Smooth muscle cell (in vitro differentiated cells): ENCODE measurements at regions not wholly inside any gene's neighbourhood (a gene's known extent, or its start where the extent isn't known, plus 50 kb on each side); places are given as distances from the start of the nearest gene placed in this dataset.

Experiments used
- DNase-seq: peaks from one replicate; lab custom pipeline; 2025; ENCODE audit not compliant: unreplicated experiment; lab: John Stamatoyannopoulos, UW
- H2AFZ ChIP-seq: fragments of 200-600 bp; sonication (generic); 2 replicates; pipeline ENCODE4 v1.6.0; 2016; ENCODE audit warnings: antibody characterized with exemption, low read depth, mild to moderate bottlenecking
- H3F3A ChIP-seq: fragments of 200-600 bp; sonication (generic); 2 replicates; pipeline ENCODE4 v1.6.0; 2017; ENCODE audit warnings: antibody characterized with exemption, low read depth
- H3K27ac ChIP-seq: fragments of 200-600 bp; sonication (generic); 2 replicates; pipeline ENCODE4 v1.5.1; 2016; ENCODE audit warnings: low read depth, mild to moderate bottlenecking
- H3K27me3 ChIP-seq: fragments of 200-600 bp; sonication (generic); 2 replicates; pipeline ENCODE4 v1.6.1; 2016; ENCODE audit warnings: low read depth, mild to moderate bottlenecking
- H3K36me3 ChIP-seq: fragments of 200-600 bp; sonication (generic); 2 replicates; pipeline ENCODE4 v1.5.1; 2016; ENCODE audit warnings: low read depth
- H3K4me1 ChIP-seq: fragments of 200-600 bp; sonication (generic); 2 replicates; pipeline ENCODE4 v1.5.1; 2016; ENCODE audit warnings: low read depth
- H3K4me2 ChIP-seq: fragments of 200-600 bp; sonication (generic); 2 replicates; pipeline ENCODE4 v1.6.0; 2016; ENCODE audit warnings: mild to moderate bottlenecking
- H3K4me3 ChIP-seq: fragments of 200-600 bp; sonication (generic); 2 replicates; pipeline ENCODE4 v1.5.1; 2016; ENCODE audit warnings: mild to moderate bottlenecking
- H3K79me2 ChIP-seq: fragments of 200-600 bp; sonication (generic); 2 replicates; pipeline ENCODE4 v1.6.0; 2016; ENCODE audit warnings: low read depth, mild to moderate bottlenecking
- H3K9ac ChIP-seq: fragments of 200-600 bp; sonication (generic); 2 replicates; pipeline ENCODE4 v1.6.0; 2016; ENCODE audit warnings: low read depth
- H3K9me3 ChIP-seq: fragments of 200-600 bp; sonication (generic); replicated peaks from 2 replicates; pipeline ENCODE4 v1.5.1; 2016; ENCODE audit warnings: low read depth
- H4K20me1 ChIP-seq: fragments of 200-600 bp; sonication (generic); 2 replicates; pipeline ENCODE4 v1.6.0; 2016; ENCODE audit warnings: low read depth
- CTCF ChIP-seq: fragments of 200-600 bp; sonication (generic); IDR thresholded peaks from 2 replicates; pipeline ENCODE4 v1.5.1; 2017; ENCODE audit warnings: borderline replicate concordance, mild to moderate bottlenecking, antibody characterized with exemption; ENCODE audit not compliant: insufficient read depth, poor library complexity, severe bottlenecking
- WGBS: methylation state at CpG from one replicate; pipeline ENCODE4 v1.1.7; 2016; ENCODE audit warnings: low lambda C conversion rate; 5-methylcytosine and 5-hydroxymethylcytosine counted together

- no peak overlapping the region for H3K4me2 ChIP-seq
- peak; percentile 10 for TF ChIP-seq CTCF
- no peaks in the 10 kb centered on the region for H3K36me3 ChIP-seq
Measured at GRCh38 chrX:131802836-131803626, 220.1 kb upstream of the STK26 start.

GRCh38 chrX:131812847-131813825 is 210.0 kb upstream of the STK26 start:
- H3K9me3 ChIP-seq: no peaks in the 10 kb centered on the region
- H3K9ac ChIP-seq: no peak overlapping the region
- no peak overlapping the region for H2AFZ ChIP-seq
- no peak for TF ChIP-seq CTCF
- no peak overlapping the region for H3K4me2 ChIP-seq
- H3K27me3 ChIP-seq: no peaks in the 10 kb centered on the region
- H3K36me3 ChIP-seq: no peaks in the 10 kb centered on the region
- H3K4me3 ChIP-seq: no peak overlapping the region
- no peaks in the 10 kb centered on the region for H3K4me1 ChIP-seq
- H3K27ac ChIP-seq: no peak overlapping the region
- H3F3A ChIP-seq: no peaks in the 10 kb centered on the region
- no peak for DNase-seq
- WGBS: 84% methylated on average over 11 of the region's 11 CpGs
- no peaks in the 10 kb centered on the region for H3K79me2 ChIP-seq
- H4K20me1 ChIP-seq: no peaks in the 10 kb centered on the region

More at GRCh38 chrX:131802836-131803626, 220.1 kb upstream of the STK26 start:
- no peak overlapping the region for H3K4me3 ChIP-seq
- no peaks in the 10 kb centered on the region for H3K27me3 ChIP-seq
- no peaks in the 10 kb centered on the region for H3F3A ChIP-seq
- no peaks in the 10 kb centered on the region for H3K4me1 ChIP-seq
- H3K79me2 ChIP-seq: no peaks in the 10 kb centered on the region
- H3K27ac ChIP-seq: no peak overlapping the region
- 87% methylated on average over 19 of the region's 19 CpGs for WGBS
- DNase-seq: no peak
- H3K9me3 ChIP-seq: no peaks in the 10 kb centered on the region
- H4K20me1 ChIP-seq: no peaks in the 10 kb centered on the region
- no peak overlapping the region for H3K9ac ChIP-seq
- H2AFZ ChIP-seq: no peak overlapping the region

- no peaks in the 10 kb centered on the region for H4K20me1 ChIP-seq
- no peaks in the 10 kb centered on the region for H3K79me2 ChIP-seq
- no peaks in the 10 kb centered on the region for H3K9me3 ChIP-seq
- H3F3A ChIP-seq: no peaks in the 10 kb centered on the region
- no peak overlapping the region for H3K9ac ChIP-seq
- no peaks in the 10 kb centered on the region for H3K4me1 ChIP-seq
- H2AFZ ChIP-seq: no peak overlapping the region
- DNase-seq: no peak
- H3K36me3 ChIP-seq: no peaks in the 10 kb centered on the region
- H3K4me2 ChIP-seq: no peak overlapping the region
- no peak for TF ChIP-seq CTCF
- H3K27me3 ChIP-seq: no peaks in the 10 kb centered on the region
- WGBS: 81% methylated on average over 9 of the region's 9 CpGs
- no peak overlapping the region for H3K4me3 ChIP-seq
- H3K27ac ChIP-seq: no peak overlapping the region
Measured at GRCh38 chrX:131816551-131817136, 206.5 kb upstream of the STK26 start.
